ENCODE measurements at regions not wholly inside any gene's neighbourhood (a gene's known extent, or its start where the extent isn't known, plus 50 kb on each side); places are given as distances from the start of the nearest gene placed in this dataset.
"Not testable (repeated sequence)": the region's sequence is repeated elsewhere in the genome, so short reads cannot be mapped to it uniquely, and the experiment has no call there.

- TF ChIP-seq CTCF (conservative IDR thresholded peaks at IDR 0.05; ENCODE audit: low read depth, low read length); EZH2 (IDR thresholded peaks at IDR 0.05; ENCODE audit: low read length, unreplicated experiment); EZH2phosphoT487 (IDR thresholded peaks at IDR 0.05; ENCODE audit: borderline replicate concordance, low read length): not testable (repeated sequence)
Observed at GRCh38 chr1:31517986-31518385, 58.3 kb upstream of the TINAGL1 start.

All from PC-3 (cell line).